ENCODE measurements at regions not wholly inside any gene's neighbourhood (a gene's known extent, or its start where the extent isn't known, plus 50 kb on each side); places are given as distances from the start of the nearest gene placed in this dataset.
"Not testable (repeated sequence)": the region's sequence is repeated elsewhere in the genome, so short reads cannot be mapped to it uniquely, and the experiment has no call there.

- H3K9me3 ChIP-seq (ENCODE audit: control extremely low read depth in 1 of 5, control insufficient read depth in 4 of 5, insufficient read depth in 2 of 5, low read depth in 1 of 5, low read length in 4 of 5): peaks cover 0 to 7% (median 0%) of the 10 kb centered on the region in 5 experiments
- peak; percentile 14 to 60 (median 50) for DNase-seq
- peaks cover 0 to 23% (median 6%) of the 10 kb centered on the region in 4 experiments for H3K4me1 ChIP-seq (ENCODE audit: control extremely low read depth in 1 of 4, control insufficient read depth in 4 of 4, insufficient read depth in 4 of 4, low read length in 3 of 4)
- H3K27me3 ChIP-seq (replicated peaks in 2 of 5; ENCODE audit: control insufficient read depth in 4 of 5, insufficient read depth in 5 of 5, low read length in 4 of 5): no peaks in the 10 kb centered on the region
- ChIA-PET CTCF (no interaction called here), POLR2A (no interaction called here)
- H3K4me3 ChIP-seq (ENCODE audit: control insufficient read depth in 1 of 7, extremely low read depth in 1 of 7, insufficient read depth in 4 of 7, low read depth in 2 of 7, low read length in 6 of 7): peak overlapping the region in 4 of 7 experiments; percentile 3 to 68 (median 34)
- H3K27ac ChIP-seq (ENCODE audit: insufficient read depth in 1 of 2, low read depth in 1 of 2, low read length in 2 of 2, poor library complexity in 1 of 2, severe bottlenecking in 2 of 2): peak overlapping the region in 1 of 2 experiments; percentile 60
- WGBS (ENCODE audit: insufficient coverage): 81% methylated on average over 10 of the region's 11 CpGs
- H3K36me3 ChIP-seq (ENCODE audit: control insufficient read depth in 4 of 4, insufficient read depth in 4 of 4, low read length in 3 of 4): no peaks in the 10 kb centered on the region
Measured at GRCh38 chr14:56005191-56006053, 112.8 kb upstream of the PELI2 start.

GRCh38 chr14:56007491-56007890 is 110.7 kb upstream of the PELI2 start:
- H3K9me3 ChIP-seq (ENCODE audit: control extremely low read depth in 1 of 5, control insufficient read depth in 4 of 5, insufficient read depth in 2 of 5, low read depth in 1 of 5, low read length in 4 of 5); H3K4me3 ChIP-seq (ENCODE audit: control insufficient read depth in 1 of 7, extremely low read depth in 1 of 7, insufficient read depth in 4 of 7, low read depth in 2 of 7, low read length in 6 of 7); POLR2A ChIA-PET; DNase-seq; H3K27me3 ChIP-seq (replicated peaks in 2 of 5; ENCODE audit: control insufficient read depth in 4 of 5, insufficient read depth in 5 of 5, low read length in 4 of 5); H3K27ac ChIP-seq (ENCODE audit: insufficient read depth in 1 of 2, low read depth in 1 of 2, low read length in 2 of 2, poor library complexity in 1 of 2, severe bottlenecking in 2 of 2); H3K36me3 ChIP-seq (ENCODE audit: control insufficient read depth in 4 of 4, insufficient read depth in 4 of 4, low read length in 3 of 4); CTCF ChIA-PET: not testable (repeated sequence)
- peaks cover 0 to 23% (median 6%) of the 10 kb centered on the region in 4 experiments for H3K4me1 ChIP-seq (ENCODE audit: control extremely low read depth in 1 of 4, control insufficient read depth in 4 of 4, insufficient read depth in 4 of 4, low read length in 3 of 4)
- WGBS (ENCODE audit: insufficient coverage): 100% methylated on average over 4 of the region's 5 CpGs

GRCh38 chr14:56008150-56008549 is 110.1 kb upstream of the PELI2 start:
- CTCF ChIA-PET: no interaction called here
- Histone ChIP-seq H3K4me3 (ENCODE audit: control insufficient read depth in 1 of 7, extremely low read depth in 1 of 7, insufficient read depth in 4 of 7, low read depth in 2 of 7, low read length in 6 of 7) (no peak overlapping the region), H3K4me1 (ENCODE audit: control extremely low read depth in 1 of 4, control insufficient read depth in 4 of 4, insufficient read depth in 4 of 4, low read length in 3 of 4) (peaks cover 0 to 23% (median 6%) of the 10 kb centered on the region in 4 experiments), H3K36me3 (ENCODE audit: control insufficient read depth in 4 of 4, insufficient read depth in 4 of 4, low read length in 3 of 4) (no peaks in the 10 kb centered on the region), H3K27ac (ENCODE audit: insufficient read depth in 1 of 2, low read depth in 1 of 2, low read length in 2 of 2, poor library complexity in 1 of 2, severe bottlenecking in 2 of 2) (no peak overlapping the region), H3K9me3 (ENCODE audit: control extremely low read depth in 1 of 5, control insufficient read depth in 4 of 5, insufficient read depth in 2 of 5, low read depth in 1 of 5, low read length in 4 of 5) (peaks cover 0 to 7% (median 0%) of the 10 kb centered on the region in 5 experiments), H3K27me3 (replicated peaks in 2 of 5; ENCODE audit: control insufficient read depth in 4 of 5, insufficient read depth in 5 of 5, low read length in 4 of 5) (no peaks in the 10 kb centered on the region)
- POLR2A ChIA-PET: no interaction called here
- no CpG with 5 or more reads among the region's 1 CpG for WGBS (ENCODE audit: insufficient coverage)
- peak in 2 of 3 donors; percentile 6 to 27 for DNase-seq

- POLR2A ChIA-PET; CTCF ChIA-PET; DNase-seq; H3K27me3 ChIP-seq (replicated peaks in 2 of 5; ENCODE audit: control insufficient read depth in 4 of 5, insufficient read depth in 5 of 5, low read length in 4 of 5); H3K9me3 ChIP-seq (ENCODE audit: control extremely low read depth in 1 of 5, control insufficient read depth in 4 of 5, insufficient read depth in 2 of 5, low read depth in 1 of 5, low read length in 4 of 5); H3K27ac ChIP-seq (ENCODE audit: insufficient read depth in 1 of 2, low read depth in 1 of 2, low read length in 2 of 2, poor library complexity in 1 of 2, severe bottlenecking in 2 of 2); H3K4me3 ChIP-seq (ENCODE audit: control insufficient read depth in 1 of 7, extremely low read depth in 1 of 7, insufficient read depth in 4 of 7, low read depth in 2 of 7, low read length in 6 of 7); H3K36me3 ChIP-seq (ENCODE audit: control insufficient read depth in 4 of 4, insufficient read depth in 4 of 4, low read length in 3 of 4): not testable (repeated sequence)
- 100% methylated on average over 2 of the region's 3 CpGs for WGBS (ENCODE audit: insufficient coverage)
- H3K4me1 ChIP-seq (ENCODE audit: control extremely low read depth in 1 of 4, control insufficient read depth in 4 of 4, insufficient read depth in 4 of 4, low read length in 3 of 4): peaks cover 0 to 18% (median 6%) of the 10 kb centered on the region in 4 experiments
Measured at GRCh38 chr14:56008661-56009060, 109.5 kb upstream of the PELI2 start.

DNA sequence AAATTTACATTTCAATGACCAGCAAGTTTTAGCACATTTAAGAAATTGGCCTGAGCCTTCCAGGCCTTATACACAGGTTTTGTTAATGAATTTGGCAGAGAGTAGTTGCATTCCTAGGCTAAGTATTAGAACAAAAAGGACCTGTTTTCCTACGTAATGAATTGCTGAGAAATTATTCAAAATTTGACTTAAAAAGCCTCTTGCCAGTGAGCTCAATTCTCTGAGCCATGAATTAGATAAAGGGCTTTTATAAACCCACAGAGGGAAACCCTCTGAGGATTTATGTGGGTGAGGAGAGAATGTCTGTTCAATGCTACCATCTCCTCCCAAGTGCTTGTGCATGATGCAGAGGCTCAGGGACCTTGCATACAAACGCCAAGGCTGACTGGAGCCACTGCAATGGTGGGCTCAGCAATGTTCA is 94.5 kb upstream of the PELI2 start:
- WGBS (ENCODE audit: insufficient coverage): 100% methylated on average over 2 of the region's 2 CpGs

DNA sequence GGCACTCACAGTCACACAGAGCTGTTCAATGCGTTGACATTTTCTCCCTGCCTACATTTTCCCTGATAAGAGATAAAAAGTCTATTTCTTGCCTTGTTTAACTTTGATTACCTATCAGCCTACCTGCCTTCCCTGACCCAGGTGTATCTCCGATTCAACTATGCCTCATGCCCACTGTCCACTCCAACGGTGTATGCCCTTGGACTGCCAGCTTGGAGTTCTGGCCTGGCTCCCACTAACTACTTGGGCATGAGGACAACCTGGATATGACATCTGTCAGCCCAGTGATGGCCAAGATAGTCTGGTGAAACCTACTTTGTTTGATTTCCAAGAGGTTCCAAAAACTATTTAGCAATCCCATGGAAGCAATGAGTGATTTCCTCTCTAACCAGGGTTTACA is 93.0 kb upstream of the PELI2 start:
- 100% methylated on average over 3 of the region's 3 CpGs for WGBS (ENCODE audit: insufficient coverage)
- H3K27ac ChIP-seq (ENCODE audit: insufficient read depth in 1 of 2, low read depth in 1 of 2, low read length in 2 of 2, poor library complexity in 1 of 2, severe bottlenecking in 2 of 2): no peak overlapping the region

More for the DNA sequence above, 94.5 kb upstream of the PELI2 start:
- no peak overlapping the region for H3K27ac ChIP-seq (ENCODE audit: insufficient read depth in 1 of 2, low read depth in 1 of 2, low read length in 2 of 2, poor library complexity in 1 of 2, severe bottlenecking in 2 of 2)
- no peaks in the 10 kb centered on the region for H3K36me3 ChIP-seq (ENCODE audit: control insufficient read depth in 4 of 4, insufficient read depth in 4 of 4, low read length in 3 of 4)
- no peaks in the 10 kb centered on the region for H3K27me3 ChIP-seq (replicated peaks in 2 of 5; ENCODE audit: control insufficient read depth in 4 of 5, insufficient read depth in 5 of 5, low read length in 4 of 5)
- H3K4me3 ChIP-seq (ENCODE audit: control insufficient read depth in 1 of 7, extremely low read depth in 1 of 7, insufficient read depth in 4 of 7, low read depth in 2 of 7, low read length in 6 of 7): no peak overlapping the region
- H3K4me1 ChIP-seq (ENCODE audit: control extremely low read depth in 1 of 4, control insufficient read depth in 4 of 4, insufficient read depth in 4 of 4, low read length in 3 of 4): no peaks in the 10 kb centered on the region
- peaks cover 0 to 5% (median 0%) of the 10 kb centered on the region in 5 experiments for H3K9me3 ChIP-seq (ENCODE audit: control extremely low read depth in 1 of 5, control insufficient read depth in 4 of 5, insufficient read depth in 2 of 5, low read depth in 1 of 5, low read length in 4 of 5)
- DNase-seq: no peak
- CTCF ChIA-PET: no interaction called here
- POLR2A ChIA-PET: no interaction called here

DNA sequence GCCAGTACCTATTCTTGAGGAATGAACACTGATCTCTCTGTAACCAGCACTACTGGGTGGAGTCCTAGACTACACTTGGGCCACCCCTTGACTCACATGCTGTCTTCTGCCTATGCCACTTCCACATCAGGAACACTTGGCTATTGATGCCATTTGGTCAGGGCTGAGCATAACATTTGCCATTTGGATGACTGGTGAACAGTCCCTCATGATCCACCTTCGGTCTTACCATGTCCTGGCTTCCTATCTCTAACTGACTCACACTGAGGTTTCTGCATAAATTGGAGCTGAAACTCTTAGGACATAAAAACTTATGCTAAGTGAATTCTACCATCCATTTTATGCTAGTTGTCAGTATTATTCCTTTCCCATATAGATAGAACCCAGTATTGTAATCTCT is 91.7 kb upstream of the PELI2 start:
- CTCF ChIA-PET: no interaction called here
- no peaks in the 10 kb centered on the region for H3K4me1 ChIP-seq (ENCODE audit: control extremely low read depth in 1 of 4, control insufficient read depth in 4 of 4, insufficient read depth in 4 of 4, low read length in 3 of 4)
- no peaks in the 10 kb centered on the region for H3K9me3 ChIP-seq (ENCODE audit: control extremely low read depth in 1 of 5, control insufficient read depth in 4 of 5, insufficient read depth in 2 of 5, low read depth in 1 of 5, low read length in 4 of 5)
- 100% methylated on average over 1 of the region's 1 CpG for WGBS (ENCODE audit: insufficient coverage)
- no peaks in the 10 kb centered on the region for H3K36me3 ChIP-seq (ENCODE audit: control insufficient read depth in 4 of 4, insufficient read depth in 4 of 4, low read length in 3 of 4)
- H3K27me3 ChIP-seq (replicated peaks in 2 of 5; ENCODE audit: control insufficient read depth in 4 of 5, insufficient read depth in 5 of 5, low read length in 4 of 5): no peaks in the 10 kb centered on the region
- POLR2A ChIA-PET: no interaction called here
- DNase-seq: no peak
- H3K27ac ChIP-seq (ENCODE audit: insufficient read depth in 1 of 2, low read depth in 1 of 2, low read length in 2 of 2, poor library complexity in 1 of 2, severe bottlenecking in 2 of 2): no peak overlapping the region
- H3K4me3 ChIP-seq (ENCODE audit: control insufficient read depth in 1 of 7, extremely low read depth in 1 of 7, insufficient read depth in 4 of 7, low read depth in 2 of 7, low read length in 6 of 7): no peak overlapping the region

More for the DNA sequence above, 93.0 kb upstream of the PELI2 start:
- no peaks in the 10 kb centered on the region for H3K27me3 ChIP-seq (replicated peaks in 2 of 5; ENCODE audit: control insufficient read depth in 4 of 5, insufficient read depth in 5 of 5, low read length in 4 of 5)
- ChIA-PET POLR2A (no interaction called here), CTCF (no interaction called here)
- no peaks in the 10 kb centered on the region for H3K4me1 ChIP-seq (ENCODE audit: control extremely low read depth in 1 of 4, control insufficient read depth in 4 of 4, insufficient read depth in 4 of 4, low read length in 3 of 4)
- DNase-seq: no peak
- no peaks in the 10 kb centered on the region for H3K36me3 ChIP-seq (ENCODE audit: control insufficient read depth in 4 of 4, insufficient read depth in 4 of 4, low read length in 3 of 4)
- H3K4me3 ChIP-seq (ENCODE audit: control insufficient read depth in 1 of 7, extremely low read depth in 1 of 7, insufficient read depth in 4 of 7, low read depth in 2 of 7, low read length in 6 of 7): no peak overlapping the region
- peaks cover 0 to 3% (median 0%) of the 10 kb centered on the region in 5 experiments for H3K9me3 ChIP-seq (ENCODE audit: control extremely low read depth in 1 of 5, control insufficient read depth in 4 of 5, insufficient read depth in 2 of 5, low read depth in 1 of 5, low read length in 4 of 5)

Data from common myeloid progenitor, CD34-positive (primary cell).